ENCODE measurements at regions not wholly inside any gene's neighbourhood (a gene's known extent, or its start where the extent isn't known, plus 50 kb on each side); places are given as distances from the start of the nearest gene placed in this dataset.
A peak's percentile ranks its signal among the peaks of the same experiment; 100 is the strongest.

DNA sequence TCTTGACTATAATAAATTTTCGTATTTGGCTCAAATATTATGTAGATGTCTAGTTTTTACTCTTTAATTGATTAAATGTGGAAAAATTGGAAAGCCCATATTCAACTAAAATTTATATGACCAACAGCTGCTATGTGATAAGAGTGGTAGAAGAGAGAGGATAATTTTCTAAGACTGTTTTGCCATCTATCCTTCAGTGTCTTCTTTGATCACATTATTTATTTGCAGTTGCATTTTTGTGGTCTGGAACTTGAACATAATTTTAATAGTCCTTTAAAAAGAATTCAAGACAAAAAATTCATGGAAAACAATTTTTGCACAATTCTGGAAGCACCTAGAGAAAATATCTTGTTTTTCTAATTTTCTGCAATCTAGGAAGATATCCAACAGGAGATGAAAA, 213.3 kb upstream of the THBS1 start:
- no peak for DNase-seq

DNA sequence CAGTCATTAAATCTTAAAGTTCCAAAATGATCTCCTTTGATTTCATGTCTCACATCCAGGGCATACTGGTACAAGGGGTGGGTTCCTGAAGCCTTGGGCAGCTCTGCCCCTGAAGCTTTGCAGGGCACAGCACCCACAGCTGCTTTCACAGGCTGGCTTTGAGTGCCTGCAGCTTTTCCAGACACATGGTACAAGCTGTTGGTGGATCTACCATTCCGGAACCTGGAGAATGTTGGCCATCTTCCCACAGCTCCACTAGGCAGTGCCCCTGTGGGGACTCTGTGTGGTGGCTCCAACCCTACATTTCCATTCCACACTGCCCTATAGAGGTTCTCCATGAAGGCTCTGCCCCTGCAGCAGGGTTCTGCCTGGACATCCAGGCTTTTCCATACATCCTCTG, 211.1 kb upstream of the THBS1 start:
- DNase-seq: no peak

DNA sequence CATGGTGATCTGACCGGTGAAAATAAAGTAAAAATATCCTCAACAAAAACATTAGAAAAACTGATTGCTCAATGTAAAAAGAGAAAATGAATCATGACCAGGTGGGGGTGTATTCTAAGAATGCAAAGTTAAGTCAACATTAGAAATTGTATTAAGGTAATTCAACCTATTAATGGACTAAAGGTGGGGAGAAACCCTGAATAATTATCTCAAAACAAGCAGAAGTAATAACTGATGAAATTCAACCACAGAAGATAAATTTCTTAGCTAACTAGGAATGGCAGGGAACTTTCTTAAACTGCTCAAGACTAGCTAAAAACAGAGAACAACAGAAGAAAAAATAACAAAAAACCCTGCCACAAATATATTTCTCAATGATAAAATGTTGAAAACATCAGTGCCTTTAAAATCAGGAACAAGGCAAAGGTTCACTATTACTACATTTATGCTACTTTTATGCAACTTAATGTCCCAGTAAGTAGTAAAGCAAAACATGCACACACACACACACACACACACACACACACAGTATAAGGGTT, 204.4 kb upstream of the THBS1 start:
- no peak for DNase-seq

DNA sequence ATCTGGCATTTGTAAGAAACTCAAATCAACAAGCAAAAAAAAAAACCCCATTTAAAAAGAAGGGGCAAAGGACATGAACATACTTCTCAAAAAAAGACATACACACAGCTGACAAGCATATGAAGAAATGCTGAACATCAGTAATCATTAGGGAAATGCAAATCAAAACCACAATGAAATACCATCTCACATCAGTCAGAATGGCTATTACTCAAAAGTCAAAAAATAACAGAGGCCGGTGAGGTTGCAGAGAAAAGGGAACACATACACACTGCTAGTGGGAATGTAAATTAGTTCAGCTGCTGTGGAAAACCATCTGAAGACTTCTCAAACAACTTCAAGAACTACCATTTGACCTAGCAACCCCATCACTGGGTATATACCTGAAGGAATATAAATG, 199.4 kb upstream of the THBS1 start:
- DNase-seq: no peak

DNA sequence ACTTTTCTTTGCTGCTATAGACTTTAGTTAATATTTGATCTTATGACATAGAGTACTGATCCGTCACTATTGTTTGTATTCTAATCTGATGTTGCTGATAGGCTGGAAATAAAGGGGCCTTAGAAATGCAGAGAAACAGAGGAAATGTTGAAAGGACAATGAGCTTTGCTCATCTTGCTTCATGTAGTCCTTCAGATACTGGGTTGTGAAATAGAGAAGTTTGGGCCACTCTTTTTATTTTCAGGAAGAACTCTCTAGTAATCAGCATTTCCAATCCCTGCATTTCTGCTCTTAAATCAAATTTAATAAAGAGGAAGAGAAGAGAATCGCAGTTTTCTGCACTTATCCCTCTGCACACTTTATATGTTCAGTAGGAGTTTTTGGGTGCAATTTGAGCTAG, 192.8 kb upstream of the THBS1 start:
- DNase-seq: no peak

DNA sequence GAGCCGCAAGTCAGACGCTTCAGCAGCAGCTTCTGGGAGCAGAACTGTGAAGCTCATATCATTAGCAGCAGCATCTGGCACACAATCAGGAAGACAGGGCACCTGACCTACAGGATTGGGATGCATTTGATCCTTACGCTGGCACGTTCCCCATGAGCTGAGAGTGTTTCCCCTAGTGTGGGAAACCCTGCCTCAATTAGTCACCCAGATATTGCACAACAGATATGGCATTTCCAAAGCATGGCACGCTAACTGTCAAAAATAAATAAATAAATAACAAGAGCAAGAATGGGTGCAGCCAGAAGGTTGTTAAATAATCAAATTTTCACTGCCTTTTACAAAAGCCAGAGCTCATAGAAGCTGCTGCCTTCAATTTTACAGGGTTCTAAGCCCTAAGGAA, 189.6 kb upstream of the THBS1 start:
- peak; percentile 95 for DNase-seq

DNA sequence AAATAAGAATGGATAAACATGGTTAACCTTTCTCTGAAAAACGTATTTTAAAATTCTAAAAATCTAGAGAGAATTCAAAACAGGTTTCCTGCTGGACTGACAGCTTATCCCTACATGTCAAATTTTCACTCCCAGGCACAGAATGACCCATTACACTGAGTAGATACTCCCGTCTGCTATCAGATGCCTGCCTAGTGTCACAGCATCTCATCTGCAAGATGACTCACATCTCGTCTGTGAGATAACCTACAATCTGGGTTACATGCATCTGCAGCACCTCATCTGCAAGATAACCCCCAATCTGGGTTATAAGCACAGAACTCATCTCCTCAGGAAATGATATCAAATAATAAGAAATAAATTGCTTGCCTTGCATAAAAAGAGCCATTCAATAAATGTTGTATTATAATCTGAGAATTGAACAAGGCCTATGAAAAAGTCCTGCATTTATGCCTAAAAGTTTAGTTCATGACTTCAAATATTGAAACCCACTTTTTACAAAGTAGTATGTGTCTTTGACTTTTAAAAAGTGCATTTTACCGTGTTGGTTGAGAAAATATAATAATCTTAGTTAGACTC, 188.3 kb upstream of the THBS1 start:
- peak; percentile 18 for DNase-seq

DNA sequence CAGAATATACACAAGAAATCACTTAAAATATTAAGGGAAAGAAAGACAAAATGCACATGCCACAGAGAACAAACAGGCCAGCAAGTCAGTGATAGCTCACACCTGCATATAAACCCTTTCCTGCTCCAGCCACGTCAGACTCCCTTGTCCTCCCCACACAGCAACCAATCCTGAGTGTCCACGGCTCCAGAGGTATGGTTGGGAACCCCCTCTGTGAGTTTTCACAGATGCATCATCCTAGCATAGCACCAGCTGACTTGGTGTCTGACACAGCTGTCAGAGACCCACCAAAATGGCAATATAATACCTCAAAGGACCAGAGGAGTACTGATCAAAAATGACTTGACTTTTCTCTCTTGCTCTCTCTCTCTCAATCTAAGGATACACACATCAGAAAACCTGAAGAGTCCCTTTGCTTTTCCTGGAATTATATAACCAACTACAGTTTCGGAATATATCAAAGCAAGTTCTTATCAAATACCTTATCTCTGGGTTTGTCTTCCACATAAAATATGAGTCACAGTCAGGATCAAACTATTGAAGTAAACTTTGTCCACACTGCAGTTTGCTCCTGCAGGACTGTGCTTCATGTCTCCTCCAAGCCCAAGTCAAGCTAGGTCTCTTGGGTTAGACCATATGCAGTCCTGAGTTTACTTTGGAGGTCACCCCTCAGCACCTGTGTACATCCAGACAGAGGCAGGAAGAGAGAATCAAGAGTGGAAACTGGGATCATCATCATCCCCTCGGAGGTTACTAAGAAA, 187.1 kb upstream of the THBS1 start:
- peak; percentile 29 for DNase-seq

DNA sequence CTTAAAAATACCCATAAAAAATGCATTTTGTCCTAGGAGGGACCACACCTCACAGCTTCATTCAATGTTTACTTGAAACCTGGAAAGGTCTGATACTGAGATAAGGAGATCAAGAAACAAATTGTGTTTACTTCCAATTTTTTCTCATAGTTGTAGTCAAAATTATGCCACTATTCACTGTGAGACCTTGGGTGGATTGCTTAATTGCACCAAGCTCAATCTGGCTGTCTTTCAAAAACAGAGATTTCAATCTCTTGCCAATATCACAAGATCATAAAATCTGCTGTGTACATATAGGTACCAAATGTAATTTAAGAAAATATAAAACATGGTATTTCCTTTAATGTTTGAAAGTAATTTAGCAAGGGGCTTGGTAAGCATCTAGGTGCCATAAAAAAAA, 186.4 kb upstream of the THBS1 start:
- no peak for DNase-seq

DNA sequence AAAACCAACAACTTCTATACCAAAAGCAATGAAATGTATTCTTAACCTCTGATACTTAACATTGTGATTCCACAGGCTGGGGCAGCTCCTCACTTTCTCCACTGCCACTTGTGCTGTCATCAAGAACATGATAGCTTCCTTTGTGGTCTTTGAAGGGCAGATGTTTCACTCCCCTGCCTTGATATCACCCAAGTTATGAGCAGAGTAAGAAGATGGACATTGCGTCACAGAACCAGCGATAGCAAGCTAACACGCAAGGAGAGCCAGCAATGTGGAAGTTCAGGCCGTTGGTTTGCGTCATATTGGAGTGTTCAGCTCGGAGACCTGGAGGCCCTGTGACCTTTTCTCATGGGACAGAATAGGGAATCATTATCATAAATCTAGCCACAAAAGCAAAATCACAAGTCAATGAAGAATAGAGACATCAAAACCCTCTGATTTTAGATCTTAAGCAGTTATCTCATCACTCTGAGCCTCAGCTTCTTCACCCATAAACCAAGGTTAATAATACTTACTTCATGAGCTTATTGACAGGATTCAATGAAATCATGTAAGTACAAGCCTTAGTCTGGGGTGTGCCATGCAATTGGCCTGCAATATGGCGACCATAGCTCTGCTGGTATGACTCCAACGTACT, 183.8 kb upstream of the THBS1 start:
- DNase-seq: no peak

DNA sequence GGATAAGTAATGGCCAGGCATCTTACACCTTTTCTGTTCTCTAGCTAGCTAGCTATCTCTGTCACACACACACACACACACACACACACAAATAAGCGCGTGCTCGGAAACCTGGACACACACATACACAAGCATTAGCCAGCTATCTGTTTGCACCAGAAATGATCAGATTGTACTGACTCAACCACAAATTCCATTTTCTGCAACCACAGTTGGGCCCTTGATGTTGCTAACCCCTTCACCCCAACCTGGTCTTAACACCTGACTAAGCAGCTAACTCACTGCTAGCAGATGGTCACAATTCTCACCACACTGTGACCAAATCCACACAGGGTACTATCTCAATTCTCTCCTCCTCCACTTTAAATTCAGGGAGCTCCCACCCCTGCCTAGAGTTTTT, 183.0 kb upstream of the THBS1 start:
- DNase-seq: no peak

DNA sequence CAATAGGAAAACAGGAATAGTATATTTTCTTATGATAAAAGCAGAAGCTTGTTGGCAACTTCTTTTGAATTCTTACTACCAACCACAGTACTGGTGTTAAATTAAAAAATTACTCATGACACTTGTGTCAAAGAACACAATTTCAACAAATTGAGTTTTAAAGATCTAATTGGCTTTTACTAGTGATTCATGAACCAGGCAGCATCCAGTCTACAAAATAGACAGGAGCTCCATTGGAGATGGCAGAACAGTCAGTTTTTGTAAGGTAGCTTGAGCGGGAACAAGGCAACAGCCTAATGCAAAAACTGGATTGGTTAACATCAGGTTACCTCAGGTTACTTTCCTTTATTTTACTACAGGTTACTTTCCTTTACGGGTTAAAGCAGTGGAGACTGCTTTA, 181.3 kb upstream of the THBS1 start:
- DNase-seq: no peak

DNA sequence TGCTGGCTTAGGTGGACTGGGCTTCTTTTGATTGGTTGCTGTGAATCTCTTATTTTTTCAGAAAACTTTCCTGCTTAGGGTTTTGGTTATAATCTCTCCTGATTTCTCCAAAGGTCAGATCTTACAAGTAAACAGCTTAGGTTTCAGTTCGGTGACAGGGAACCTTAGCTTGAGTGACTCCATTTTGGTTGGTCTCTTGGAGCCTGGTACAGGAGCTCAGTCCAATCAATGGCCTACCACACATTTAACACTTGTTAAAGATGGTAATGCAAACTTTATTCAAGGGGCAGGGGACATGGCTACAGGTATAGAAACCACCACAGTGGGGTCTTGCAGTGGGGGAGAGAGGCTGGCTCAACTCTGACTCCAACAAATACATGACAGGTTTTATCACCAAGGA, 180.9 kb upstream of the THBS1 start:
- no peak for DNase-seq

DNA sequence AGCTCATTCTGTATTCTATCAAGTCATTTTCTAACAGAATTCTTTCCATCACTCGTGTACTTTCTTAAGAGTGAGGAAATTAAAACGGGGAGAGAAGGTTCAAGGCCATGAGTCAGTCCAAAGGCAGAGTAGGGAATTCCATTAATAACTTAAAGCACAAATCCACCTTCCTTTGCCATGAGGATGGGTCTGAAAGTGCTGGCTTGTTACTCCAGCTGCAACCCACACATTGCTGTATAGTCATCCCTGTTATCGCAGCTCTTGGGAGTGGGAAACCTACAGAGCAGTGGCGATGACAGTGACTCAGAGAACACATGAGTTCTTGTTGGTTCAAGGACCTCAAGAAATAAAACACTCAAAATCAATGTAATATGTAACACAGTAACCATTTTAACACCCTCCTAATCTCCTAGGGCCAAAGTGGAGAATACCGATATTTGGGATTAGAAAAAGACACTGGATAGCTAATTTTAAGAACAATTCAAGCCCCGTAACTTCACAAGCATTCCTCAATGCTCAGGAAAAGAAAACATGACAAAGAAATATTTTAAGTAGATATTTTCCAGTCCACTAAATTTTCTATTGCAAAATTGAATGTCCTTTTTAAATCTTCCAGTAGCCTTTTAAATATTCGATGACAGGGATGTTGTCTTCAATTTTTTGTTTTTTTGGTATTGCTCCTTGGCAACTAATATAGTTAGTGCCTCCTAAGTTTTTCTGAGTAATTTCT, 179.9 kb upstream of the THBS1 start:
- no peak for DNase-seq

DNA sequence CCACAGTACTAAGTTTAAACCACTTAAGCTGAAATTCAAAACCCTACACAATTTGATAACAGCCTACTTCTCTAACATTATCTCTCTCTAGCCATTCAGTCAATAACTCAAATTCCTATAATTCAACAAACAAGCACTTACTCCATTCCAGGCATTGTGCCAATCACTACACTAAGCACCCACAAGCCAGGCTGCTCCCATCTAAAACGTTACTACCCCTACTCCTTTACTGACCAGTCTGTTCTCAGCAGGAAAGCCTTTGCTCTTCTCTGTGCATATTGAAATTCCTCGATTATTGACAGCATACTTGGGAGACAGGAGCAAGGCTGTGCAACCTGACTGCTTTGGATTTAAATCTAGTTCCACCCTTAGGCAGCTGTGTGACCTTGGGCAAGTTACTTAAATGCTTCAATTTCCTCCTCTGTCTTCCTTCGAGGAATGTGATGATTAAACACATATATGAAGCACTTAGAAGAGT, 177.2 kb upstream of the THBS1 start:
- peak; percentile 66 for DNase-seq

DNA sequence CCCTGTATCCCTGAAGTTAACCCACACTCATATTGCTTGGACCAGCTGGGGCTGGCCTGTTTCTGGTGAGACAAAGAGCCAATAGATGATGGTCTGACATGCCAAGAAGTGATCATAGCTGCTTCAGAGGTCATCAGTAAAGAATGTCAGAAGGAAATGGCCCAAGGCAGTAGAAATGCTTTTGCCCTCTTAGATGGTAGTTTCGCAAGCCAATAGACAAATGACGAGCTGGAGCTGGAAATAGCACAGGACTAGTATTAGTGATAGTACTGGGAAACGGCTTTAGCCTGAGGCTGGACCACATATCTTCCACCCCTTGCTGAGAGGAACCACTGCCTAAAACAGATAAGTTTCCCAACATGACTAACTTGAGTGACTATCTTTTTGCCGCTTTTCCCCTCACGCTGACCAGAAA, 176.1 kb upstream of the THBS1 start:
- DNase-seq: no peak

DNA sequence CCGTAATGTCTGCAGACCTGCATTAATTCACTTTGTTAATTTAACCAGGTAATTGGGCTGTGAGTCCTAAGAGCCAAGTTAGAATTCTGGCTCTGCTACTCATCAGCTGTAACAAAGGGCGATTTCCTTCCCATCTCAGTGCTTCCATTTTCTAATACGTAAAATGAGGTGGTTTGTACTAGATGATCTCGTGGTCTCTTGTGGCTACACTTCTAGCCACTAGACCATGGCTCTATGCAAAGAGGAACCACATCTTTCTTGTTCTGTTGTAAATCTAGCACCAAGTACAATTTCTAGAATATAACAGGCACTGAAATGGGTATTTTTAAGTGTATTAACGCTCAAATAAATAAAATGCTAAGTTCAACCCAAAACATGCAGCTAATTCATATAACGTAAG, 174.4 kb upstream of the THBS1 start:
- no peak for DNase-seq

DNA sequence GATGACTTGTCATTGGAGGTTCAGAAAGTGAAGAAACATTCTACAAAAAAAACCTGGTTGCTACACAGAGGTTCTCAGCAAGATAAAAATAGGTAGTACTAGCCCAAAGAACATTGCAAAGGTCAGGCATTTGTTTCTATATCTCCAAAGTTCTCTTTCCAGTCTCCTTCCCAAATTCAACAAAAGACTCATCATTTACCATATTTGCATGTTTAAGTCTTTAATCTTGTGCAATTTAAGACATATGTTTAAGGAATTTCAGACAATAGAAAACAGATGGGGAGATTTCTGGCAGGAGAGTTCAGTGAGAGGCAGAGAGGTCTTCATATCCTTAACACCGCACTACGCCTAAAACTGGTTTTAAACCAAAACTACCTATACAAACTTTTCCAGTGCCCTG, 173.8 kb upstream of the THBS1 start:
- no peak for DNase-seq

DNA sequence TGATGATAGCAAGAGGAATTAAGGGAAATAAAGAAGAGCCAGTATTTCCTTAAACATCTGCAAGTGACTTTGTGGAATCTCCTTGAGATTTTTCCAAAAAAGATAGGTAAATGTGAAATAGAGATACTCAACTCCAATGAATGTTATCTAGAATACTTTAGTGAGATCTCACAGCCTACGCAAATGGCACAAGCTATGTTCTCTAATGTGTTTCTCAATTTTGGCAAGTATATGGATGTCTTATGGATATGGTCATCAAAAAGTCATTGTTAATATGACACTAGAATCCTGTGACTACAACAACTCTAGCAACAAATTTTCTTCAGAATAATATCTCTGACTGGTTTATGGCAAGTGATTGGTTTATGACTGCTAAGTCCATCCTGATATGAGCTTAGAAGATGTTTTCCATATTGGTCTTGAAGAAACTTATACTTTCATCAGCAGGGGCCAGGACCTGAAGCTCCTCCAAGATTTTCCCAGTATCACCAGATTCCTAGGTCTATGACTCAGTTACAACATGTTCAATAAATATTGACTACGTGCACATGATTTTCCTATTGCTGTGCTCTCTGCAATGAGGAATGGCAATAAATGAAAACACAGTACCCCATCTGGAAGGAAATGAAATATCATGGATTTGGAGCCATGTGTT, 170.9 kb upstream of the THBS1 start:
- DNase-seq: no peak

DNA sequence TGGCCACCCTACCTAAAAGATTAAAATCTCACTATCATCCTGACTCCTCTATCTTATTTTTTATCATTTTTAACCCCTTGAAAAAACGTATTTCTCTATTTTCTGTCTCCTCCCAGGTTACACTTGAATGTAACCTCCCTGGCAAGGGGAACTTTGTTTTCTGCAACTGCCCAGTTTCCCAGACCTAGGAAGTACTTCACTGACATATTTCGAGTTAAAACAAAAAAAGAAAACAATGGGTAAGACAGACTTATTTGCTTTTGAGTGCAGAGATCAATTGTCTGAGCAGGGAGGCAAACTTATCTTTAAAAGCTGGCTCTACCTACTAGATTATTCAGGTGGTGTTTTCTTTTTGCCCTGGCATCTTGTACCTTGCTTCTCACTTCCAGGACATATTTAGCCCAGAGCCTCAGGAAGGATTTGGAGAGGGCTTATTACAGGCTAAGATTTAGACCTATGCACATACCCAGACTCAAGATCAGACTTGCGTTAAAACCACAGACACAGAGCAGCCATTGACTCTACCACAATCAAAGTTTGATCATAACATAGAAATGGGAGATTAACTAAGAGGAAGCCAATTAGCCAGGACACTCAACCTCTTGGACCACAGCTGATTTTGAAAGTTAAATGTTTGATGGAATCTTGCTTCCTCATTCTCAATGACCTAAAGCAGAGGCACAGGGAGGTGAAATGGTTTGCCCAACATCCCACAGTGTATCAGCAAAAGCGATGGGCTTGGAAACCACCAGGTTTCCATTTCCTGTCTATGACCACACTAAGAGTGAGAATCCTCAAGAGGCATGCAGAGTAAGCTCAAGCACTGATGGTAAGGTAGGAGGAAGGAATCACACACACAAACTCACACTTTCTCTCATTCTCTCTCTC, 169.5 kb upstream of the THBS1 start:
- DNase-seq: no peak

DNA sequence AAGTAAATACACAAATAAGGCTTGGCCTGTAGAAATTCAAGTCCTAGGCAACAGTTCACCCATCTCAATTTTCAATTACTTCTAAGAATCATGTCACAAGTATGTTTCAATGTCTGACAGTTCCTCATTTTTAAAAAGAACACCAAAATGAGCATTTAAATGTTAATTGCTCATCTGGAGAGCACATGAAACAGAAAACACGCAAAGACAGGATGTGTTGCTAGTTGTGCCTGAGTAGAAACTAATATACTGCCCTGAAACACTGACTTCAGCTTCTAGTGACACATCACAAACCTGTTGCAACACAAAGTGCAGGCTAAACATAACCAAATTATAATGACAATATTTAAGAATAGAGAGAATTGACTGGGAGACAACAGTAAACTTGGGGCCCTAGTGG, 167.3 kb upstream of the THBS1 start:
- DNase-seq: no peak

DNA sequence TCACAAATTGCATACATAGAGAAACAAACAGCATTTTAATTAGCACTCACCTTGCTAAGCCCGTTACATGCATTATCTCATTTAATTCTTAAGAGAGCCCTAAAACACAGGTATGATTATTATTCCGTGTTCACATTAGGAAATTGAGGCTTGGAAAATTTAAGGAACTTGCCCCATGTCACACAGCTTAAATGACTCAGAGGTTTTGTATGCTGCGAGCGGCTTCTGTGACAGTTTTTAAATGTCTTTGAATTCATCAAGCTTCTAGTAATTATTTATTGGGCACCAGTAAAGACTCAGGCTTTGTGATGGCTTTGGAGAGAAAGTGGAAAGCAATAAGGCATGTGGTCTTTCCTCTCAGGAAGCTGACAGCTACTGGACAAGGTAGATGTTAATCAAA, 166.7 kb upstream of the THBS1 start:
- no peak for DNase-seq

Measured in NCI-H2171 treated with DMSO at 0.1 percent for 48 hours (cell line).